ENCODE measurements at regions not wholly inside any gene's neighbourhood (a gene's known extent, or its start where the extent isn't known, plus 50 kb on each side); places are given as distances from the start of the nearest gene placed in this dataset.

DNA sequence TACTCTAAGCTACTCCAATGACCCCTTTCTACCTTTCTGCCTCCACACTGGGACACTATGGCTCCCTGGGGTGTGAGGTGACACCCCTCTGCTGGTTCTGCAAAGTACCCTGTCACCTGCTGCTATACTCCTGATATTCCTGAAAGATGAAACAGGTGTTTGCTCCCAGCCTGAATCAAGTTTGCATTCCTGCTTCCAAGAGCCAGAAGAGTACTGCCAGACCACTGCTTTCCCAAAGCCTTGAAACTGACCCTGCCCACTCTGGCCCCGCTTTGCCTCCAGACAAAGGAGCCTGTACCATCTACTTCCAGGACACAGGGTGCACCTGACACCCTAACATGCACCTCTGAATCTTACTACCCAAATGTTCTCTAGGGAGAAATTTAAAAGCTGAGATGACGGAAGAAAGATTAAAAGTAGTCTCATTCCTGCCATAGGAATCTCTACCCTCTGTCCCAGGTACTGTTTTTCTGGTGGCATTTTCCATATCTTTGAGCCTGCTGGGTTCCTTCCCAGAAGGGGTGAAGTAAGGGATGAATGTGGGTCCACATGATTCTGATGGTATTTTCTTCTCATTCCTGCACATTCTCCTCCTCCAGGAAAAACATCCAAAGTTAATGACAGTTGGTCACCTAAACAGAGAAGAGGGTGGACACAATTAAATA is 70.3 kb upstream of the DUSP10 start:
- no peak for DNase-seq (ENCODE audit: low read depth)

DNA sequence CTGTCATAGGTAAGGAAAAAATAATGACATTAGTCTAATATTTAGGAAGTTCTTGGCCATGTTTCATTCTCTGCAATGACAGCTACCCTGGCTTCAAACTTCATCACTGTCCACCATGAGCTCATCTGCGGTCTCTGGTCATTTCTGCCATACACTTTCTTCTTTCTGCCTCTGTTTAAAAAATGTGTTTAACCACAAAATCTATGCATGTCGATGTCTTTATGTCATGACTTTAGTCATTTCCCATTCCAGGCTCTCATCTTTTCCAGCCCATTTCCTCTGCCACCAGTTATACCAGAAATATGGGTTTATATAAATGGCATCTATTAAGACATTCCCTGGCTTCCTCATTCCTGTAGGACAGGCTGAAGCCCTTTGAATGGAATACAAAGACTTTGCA is 68.5 kb upstream of the DUSP10 start:
- no peak for DNase-seq (ENCODE audit: low read depth)

DNA sequence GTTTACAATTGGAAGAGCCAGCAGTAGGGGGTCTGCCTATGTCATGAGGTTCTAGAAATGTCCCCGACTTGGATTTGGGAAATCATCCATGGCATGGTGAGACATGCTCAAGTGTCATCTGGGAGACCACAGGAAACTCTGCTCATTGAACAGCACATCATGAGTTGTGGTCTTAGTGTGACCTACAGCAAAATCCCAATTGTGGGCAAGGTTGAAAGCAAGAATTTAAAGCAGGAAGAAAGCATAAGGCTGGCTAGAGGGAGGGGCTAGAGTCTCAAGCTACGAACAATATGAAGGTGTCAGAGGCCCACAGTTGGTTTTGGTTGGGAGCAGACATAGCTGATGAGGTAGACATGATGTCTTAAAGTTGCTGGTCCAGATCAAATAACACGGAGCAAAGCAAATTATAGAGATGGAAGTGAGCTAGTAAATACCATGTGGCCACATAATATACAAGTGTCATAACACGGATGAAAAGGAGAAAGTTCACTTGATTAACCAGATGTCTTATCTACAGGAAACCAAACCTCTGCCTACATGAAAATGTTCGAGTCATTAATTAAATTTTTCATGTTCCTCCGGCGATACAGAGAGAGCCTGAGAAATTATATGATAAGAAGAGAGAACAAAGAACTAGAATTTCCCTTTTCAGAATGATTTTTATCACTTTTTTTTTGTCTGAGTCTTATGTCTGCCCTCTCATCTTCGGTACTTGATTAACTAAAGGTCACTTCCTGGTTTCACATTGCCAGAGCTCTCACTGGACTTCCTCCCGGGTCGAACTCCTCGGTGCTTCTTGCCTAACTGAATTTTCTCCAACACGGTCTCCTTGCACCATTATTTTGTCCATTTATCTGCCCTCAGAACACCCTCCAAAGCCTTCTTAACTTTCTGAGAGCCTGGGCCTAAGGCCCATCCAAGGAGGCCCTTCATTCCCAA is 67.5 kb upstream of the DUSP10 start:
- no peak for DNase-seq (ENCODE audit: low read depth)

DNA sequence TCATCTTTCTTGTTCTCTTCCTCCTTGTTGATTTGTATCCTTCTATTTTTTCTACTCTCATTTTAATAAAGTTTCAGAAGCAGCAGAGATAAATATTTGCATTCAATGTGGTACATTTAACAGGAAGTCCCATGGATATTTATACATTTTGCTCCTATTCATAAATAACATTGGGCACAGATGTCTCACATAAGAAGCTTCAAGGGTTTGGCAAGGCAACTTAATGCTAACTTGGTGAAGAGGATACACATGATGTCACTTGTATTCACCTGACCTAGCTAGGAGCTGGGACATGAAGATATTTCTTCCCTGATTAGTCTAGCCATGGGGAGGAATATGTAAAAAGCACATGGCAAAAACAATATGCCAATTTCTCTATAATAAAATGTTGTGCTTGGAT is 65.1 kb upstream of the DUSP10 start:
- DNase-seq (ENCODE audit: low read depth), result no peak

DNA sequence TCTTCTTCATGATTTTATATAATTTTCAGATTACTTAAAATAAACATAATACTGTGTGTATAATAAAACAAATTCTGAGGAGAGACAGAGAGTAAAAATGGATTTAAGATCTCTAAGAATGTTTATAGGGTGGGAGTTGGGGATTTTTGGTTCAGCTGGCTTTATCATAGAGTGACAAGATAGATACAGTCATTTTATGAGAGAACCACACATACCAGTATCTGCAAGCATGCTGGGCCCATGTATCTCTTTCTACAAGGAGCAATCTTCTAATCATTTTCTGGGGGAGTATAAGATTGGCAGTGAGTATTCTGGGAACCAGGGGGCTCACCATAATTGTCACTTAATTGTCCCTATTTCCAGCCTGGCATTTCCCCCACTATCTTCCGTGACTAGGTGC is 64.3 kb upstream of the DUSP10 start:
- no peak for DNase-seq (ENCODE audit: low read depth)

DNA sequence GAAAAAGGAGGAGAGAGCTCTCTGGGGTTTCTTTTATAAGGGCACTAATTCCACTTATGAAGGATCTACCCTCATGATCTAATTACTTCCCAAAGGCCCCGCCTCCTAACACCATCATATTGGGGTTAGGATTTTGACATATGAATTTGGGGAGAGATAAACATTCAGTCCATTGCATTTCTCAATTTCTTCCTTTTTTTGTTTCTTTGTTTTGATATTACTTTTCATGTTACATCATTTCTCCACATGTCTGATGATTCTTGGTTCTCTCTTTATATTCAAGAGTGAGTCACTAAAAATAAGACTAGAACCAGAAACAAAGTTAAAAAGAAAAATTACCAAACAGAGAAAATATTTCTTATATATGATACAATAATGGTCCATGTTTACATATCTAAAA is 63.2 kb upstream of the DUSP10 start:
- no peak for DNase-seq (ENCODE audit: low read depth)

DNA sequence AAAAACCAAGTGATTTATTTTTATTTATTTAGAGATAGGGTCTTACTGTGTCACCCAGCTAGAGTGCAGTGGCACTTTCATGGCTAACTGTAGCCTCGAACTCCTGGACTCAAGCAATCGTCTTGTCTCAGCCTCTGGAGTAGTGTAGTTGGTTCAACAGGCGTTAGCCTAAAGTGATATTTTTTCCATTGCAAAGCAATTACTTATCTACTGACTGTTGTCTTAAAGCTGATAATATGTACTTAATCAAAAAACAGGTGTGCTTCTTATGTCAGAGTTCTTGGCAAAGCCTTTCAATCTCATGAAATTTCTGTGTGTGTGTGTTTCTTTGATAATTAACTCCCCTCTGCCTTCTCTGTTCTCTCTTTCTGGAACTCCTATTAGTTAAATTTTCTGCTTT is 62.4 kb upstream of the DUSP10 start:
- no peak for DNase-seq (ENCODE audit: low read depth)

DNA sequence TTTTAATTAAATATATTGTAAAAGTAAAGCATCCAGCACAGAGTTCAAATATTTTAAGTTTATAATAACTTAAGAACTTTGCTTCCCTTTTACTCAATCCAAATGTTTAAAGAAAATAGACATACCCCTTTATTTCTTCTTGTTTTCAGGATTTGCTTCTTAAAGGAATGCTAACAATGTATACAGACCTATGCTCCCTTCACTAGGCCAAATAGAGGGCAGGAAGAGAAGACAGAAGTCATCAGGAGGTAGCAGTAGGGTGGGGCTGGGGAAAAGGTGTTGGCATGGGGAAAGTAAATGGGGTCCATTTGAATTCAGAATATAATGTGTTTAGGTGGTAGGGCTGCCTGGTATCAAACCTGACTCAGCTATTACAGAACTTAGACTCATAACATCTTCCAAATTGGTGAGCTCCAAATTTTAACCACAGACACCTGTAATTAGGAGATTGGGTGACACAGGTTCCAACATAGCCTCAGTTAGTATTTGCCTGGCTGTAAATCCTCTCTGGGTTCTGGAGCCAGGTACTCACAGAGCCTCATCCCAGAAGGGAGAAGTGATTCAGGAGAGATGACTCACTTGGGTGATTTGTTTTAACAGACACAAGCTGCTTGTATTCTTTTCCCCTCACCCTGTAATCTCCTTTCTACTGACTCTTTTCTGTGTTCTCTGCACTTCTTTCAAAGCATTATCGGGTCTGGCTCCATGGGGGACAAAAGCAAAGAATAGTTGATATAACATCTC is 60.1 kb upstream of the DUSP10 start:
- no peak for DNase-seq (ENCODE audit: low read depth)

DNA sequence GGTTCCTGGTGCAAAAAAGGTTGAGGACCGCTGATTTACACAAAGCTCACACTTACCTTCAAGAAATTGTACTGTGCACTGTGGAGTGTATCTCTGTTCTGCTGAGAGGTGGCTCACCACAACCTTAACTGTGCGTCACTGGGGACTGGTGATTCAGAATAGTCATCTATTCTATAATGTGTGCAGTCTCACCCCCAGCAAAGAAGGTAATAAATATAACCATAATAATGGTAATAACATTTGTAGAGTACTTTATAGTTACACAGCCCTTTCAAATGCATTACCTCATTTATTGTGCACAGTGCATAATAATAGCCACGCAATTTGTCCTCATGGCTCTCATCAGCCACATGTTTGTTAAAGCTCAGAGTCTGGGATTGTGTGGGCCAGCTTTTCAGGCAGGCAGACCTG is 59.4 kb upstream of the DUSP10 start:
- DNase-seq (ENCODE audit: low read depth), result no peak

DNA sequence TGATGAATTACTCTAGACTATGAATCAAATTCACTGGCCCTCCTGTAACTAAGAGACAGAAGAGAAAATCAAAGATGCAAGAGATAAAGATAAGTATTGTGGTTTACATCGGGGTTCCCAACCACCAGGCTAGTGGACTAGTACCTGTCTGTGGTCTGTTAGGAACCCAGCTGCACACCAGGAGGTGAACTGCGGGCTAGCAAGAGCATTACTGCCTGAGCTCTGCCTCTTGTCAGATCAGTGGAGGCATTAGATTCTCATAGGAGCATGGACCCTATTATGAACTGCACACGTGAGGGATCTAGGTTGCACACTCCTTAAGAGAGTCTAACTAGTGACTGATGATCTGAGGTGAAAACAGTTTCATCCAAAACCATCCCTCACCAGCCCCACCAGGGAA is 58.9 kb upstream of the DUSP10 start:
- no peak for DNase-seq (ENCODE audit: low read depth)

DNA sequence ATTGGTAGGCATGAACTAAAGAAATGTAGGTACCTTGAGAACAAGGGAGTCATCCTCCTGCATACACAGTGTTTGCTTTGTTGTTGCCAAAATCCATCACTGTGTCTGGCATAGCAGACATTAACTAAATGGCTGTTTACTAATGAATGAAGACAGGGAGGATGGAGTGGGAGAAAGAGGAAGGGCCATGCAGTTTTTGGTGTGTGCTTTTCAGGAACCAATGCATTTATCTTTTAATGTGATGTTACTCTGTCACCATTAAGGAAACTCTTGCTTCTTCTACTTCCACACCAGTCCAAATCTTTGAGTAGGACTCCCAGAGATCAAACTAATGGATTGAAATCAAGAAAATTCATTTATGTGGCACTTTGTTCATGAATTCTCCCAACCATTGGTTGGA is 55.6 kb upstream of the DUSP10 start:
- DNase-seq (ENCODE audit: low read depth), result no peak

DNA sequence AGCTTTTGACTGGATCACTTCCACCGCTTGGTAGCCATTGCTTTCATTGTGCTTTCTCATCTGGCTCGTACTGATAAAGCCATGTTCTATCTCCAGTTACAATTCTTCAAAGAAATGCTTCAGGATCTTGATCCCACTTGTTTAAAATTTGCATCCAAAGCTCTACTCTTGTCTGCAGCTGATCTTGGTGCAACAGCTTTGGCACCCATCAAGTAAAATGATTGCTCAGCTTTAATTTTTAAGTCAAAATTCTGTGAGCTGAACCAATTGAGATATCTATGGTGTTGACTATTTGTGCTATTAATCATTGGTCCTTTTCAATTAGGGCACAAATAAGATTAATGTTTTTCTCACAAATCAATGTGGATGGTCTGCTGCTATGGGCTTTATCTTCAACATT is 54.8 kb upstream of the DUSP10 start:
- no peak for DNase-seq (ENCODE audit: low read depth)

DNA sequence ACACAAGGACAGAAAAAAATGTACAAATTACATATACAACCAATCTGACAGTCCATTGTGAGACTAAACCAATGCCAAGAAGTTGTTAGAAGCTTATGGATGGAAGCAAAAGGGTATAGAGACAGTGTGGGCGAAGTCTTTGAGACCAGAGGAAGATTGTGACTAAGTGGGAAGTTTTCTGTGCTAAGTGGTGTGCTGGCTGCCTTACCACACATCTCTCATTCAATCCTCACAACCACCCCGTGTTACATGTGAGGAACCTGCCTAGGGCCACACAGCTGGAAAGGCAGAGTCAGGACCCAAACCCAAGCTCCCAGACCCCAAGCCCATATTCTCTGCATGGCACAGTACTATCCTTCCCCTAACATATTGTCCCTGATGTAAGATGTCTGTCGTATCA is 53.5 kb upstream of the DUSP10 start:
- DNase-seq (ENCODE audit: low read depth), result no peak

DNA sequence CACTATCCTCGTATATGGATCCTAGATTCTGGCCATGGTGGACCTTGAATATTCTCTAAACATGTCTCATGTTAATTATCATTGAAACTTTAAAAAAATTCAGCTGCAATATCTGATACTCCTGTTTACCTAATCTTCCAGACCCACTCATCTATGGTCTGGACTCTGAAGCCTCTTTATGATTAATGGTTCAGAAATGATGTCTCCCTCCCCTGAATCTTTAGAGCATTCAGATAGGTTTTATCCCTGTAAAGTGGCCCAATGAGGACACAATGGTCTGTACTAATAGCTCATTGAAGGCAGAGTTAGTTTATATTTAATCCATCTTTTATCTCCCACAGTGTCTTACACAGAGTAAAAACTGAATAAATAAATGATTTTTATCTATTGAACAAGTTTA is 53.0 kb upstream of the DUSP10 start:
- no peak for DNase-seq (ENCODE audit: low read depth)

DNA sequence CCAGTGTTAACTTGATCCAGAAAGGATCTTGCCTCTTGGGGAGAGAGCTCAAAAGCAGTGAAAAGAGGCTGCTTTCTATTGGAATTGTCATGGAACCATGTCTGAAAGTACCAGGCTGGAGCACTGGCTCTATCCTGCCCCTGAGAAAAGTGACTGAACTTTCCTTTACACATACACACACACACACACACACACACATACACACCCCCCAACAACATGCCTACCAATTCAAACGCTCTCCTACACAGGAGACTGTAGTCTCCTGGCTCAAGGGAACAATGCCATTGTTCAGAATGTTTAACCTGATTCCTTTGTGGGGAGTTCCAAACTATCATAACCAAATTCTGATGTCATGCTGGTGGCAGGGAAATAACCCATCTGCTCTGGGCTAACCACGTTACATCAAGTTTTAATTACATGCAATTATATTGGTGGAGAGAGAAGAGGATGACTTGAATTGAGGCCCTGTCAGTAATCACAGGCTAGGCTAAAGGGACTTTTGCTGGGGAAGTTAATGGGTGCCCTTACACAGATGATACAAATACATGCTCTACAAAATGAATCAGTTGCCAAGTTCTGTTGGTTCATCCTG is 52.3 kb upstream of the DUSP10 start:
- no peak for DNase-seq (ENCODE audit: low read depth)

DNA sequence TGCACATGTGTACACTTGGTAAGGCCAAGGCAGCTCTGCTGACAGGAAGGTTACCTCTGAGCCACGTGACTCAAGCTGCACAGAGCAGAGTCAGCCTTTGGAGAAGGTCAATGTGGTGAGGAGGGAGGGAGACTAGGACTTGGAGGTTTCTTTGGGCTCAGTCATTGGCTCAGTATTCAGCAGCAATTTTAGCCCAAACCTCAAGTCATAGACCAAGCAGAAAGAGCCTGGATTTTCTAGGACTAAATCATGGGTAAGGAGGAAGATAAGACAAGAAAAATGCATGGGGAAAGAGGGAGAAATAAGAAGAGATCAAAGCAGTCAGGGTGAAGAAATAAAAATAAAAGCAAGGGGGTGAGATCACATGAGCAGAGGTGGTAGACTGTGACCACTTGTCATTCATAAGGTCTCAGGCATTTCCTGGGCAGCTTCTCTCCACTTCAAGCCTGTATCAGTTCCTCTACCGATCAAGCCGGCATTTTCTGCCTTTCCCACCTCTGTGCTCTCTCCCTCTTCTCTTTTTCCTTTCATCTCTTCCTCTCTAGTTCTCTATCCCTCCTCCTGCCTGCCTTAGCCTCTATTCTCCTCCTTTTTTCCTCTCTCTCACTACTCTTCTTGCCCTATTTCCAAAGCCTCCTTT is 51.7 kb upstream of the DUSP10 start:
- DNase-seq (ENCODE audit: low read depth), result no peak

DNA sequence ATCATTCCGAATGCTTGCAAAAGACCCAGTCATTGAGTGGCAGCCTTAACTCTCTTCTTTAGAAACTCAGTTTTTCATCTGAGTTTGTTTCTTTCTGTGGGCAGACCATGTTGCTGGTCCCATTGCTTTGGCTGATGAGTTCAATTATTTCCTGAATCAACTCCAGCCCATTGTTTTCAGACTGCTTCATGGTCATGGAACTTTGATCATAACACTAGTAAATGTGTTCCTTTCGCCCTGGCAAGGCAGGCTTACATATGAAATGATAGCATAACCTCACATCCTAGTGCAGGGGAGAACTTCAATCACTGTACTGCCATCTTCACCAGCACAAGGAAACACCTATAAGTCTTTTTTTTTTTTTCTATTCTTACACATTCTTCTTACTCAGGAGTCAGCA is 50.0 kb upstream of the DUSP10 start:
- DNase-seq (ENCODE audit: low read depth), result no peak

All from T-helper 22 cell (primary cell).